Large intestine (tissue), 3 donors: ENCODE measurements at regions not wholly inside any gene's neighbourhood (a gene's known extent, or its start where the extent isn't known, plus 50 kb on each side); places are given as distances from the start of the nearest gene placed in this dataset.

ENCODE experiments used
- DNase-seq, 2 donors: peaks; one replicate each; pipeline versions ENCODE4 v3.0.0 to v3.0.0-alpha.2; 2013
- H3K27ac ChIP-seq: one replicate; pipeline ENCODE4 v1.5.1; 2013; ENCODE audit warnings: low read length
- H3K27me3 ChIP-seq: 2 replicates; pipeline ENCODE4 v1.6.1; 2013; ENCODE audit warnings: low read length; ENCODE audit not compliant: control insufficient read depth, insufficient read depth
- H3K36me3 ChIP-seq: 2 replicates; pipeline ENCODE4 v1.6.1; 2013; ENCODE audit warnings: low read length; ENCODE audit not compliant: control insufficient read depth, insufficient read depth
- H3K4me1 ChIP-seq: one replicate; pipeline ENCODE4 v1.6.1; 2013; ENCODE audit warnings: low read length; ENCODE audit not compliant: control insufficient read depth, insufficient read depth
- H3K4me3 ChIP-seq: one replicate; pipeline ENCODE4 v1.5.1; 2013; ENCODE audit warnings: low read length
- H3K9me3 ChIP-seq: one replicate; pipeline ENCODE4 v1.6.1; 2013; ENCODE audit warnings: mild to moderate bottlenecking, low read depth, low read length, moderate library complexity; ENCODE audit not compliant: control insufficient read depth
- WGBS: methylation state at CpG from one replicate; pipeline ENCODE4 v1.1.5; 2013; ENCODE audit warnings: low lambda C conversion rate; ENCODE audit not compliant: insufficient coverage; 5-methylcytosine and 5-hydroxymethylcytosine counted together

- WGBS: no CpG with 5 or more reads among the region's 5 CpGs
Measured at GRCh38 chr1:36628804-36629203, 146.1 kb upstream of the CSF3R start.

DNA sequence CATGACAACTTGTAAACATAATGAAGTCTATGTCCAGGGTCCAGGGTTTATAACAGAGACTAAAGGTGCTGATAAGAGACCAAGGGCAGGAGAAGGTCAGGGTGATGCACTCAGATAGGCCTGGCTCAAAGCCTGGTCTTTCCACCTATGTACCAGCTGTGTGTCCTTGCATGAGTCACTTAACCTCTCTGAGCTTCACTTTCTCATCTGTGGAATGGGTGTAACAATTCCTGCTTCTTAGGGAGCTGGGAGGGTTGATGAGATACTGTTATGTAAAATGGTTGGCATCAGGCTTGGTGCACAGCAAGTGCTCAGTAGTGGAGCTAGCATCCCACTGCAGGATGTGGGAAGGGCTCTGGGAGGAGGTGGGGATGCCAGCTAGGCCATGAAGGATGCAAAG is 143.7 kb upstream of the CSF3R start:
- no peak for DNase-seq
- Histone ChIP-seq H3K27ac (no peak overlapping the region), H3K4me3 (no peak overlapping the region)

More at GRCh38 chr1:36628804-36629203, 146.1 kb upstream of the CSF3R start:
- H3K4me1 ChIP-seq: no peaks in the 10 kb centered on the region
- peaks cover 15% of the 10 kb centered on the region for H3K27me3 ChIP-seq
- DNase-seq: no peak
- no peaks in the 10 kb centered on the region for H3K36me3 ChIP-seq
- no peaks in the 10 kb centered on the region for H3K9me3 ChIP-seq
- H3K27ac ChIP-seq: no peak overlapping the region
- H3K4me3 ChIP-seq: no peak overlapping the region

DNA sequence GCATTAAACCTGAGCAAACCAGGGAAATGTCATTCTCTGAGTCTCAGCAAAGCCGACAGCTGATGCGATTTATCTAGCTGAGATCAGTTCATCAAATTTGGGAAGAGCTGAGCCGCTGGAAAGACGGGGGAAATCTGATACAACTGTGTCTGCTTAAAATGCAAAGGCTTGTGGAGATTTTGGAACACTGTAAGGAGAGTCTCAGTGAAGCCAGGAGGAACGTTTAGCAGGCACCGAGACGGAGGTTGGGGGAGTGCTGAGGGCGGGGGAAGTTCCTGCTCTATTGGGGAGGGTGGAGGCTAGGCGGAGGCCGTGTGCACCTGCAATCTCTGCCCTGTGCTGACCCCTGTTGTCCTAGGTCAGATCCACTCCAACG is 143.2 kb upstream of the CSF3R start:
- no peak overlapping the region for H3K27ac ChIP-seq
- H3K27me3 ChIP-seq: peaks cover 15% of the 10 kb centered on the region
- no peaks in the 10 kb centered on the region for H3K36me3 ChIP-seq
- no peaks in the 10 kb centered on the region for H3K4me1 ChIP-seq
- no peaks in the 10 kb centered on the region for H3K9me3 ChIP-seq
- DNase-seq: no peak
- H3K4me3 ChIP-seq: no peak overlapping the region
- 0% methylated on average over 1 of the region's 11 CpGs for WGBS

More for the DNA sequence above, 143.7 kb upstream of the CSF3R start:
- Histone ChIP-seq H3K36me3 (no peaks in the 10 kb centered on the region), H3K27me3 (peaks cover 15% of the 10 kb centered on the region), H3K4me1 (no peaks in the 10 kb centered on the region), H3K9me3 (no peaks in the 10 kb centered on the region)

DNA sequence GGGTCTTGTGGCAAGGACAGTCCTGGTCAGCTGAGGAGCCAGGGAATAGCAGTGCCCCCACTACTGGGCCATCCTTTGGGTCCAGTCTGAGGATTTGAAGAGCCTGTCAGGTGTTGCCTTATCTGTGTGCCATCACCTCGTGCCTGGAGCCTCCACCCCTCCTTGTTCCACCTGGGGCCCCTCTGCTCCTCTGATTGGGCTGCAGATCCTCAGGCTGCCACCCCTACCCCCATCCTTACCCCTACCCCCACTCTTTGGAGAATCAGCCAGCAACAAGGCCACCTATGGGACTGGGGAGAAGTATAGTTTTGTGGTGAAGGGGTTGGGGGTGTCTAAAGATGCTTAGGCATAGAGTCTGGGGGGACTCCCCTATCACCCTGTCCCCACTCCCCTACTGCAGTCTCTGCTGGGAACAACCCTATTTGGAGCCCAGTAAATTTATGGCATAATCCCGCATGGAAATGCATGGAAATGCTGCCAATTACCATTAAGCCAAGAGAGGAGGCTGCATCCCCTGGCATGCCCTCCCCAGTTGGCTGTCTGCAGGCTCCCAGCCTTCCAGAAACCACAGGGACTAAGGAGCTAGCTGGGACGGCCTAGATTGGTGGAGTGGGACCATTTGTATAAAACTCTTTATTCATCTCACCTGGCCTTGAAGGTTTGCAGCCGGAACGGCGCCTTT is 142.7 kb upstream of the CSF3R start:
- Histone ChIP-seq H3K27me3 (peaks cover 15% of the 10 kb centered on the region), H3K4me1 (no peaks in the 10 kb centered on the region), H3K27ac (no peak overlapping the region), H3K4me3 (no peak overlapping the region), H3K36me3 (no peaks in the 10 kb centered on the region), H3K9me3 (no peaks in the 10 kb centered on the region)
- WGBS: no CpG with 5 or more reads among the region's 6 CpGs
- no peak for DNase-seq

DNA sequence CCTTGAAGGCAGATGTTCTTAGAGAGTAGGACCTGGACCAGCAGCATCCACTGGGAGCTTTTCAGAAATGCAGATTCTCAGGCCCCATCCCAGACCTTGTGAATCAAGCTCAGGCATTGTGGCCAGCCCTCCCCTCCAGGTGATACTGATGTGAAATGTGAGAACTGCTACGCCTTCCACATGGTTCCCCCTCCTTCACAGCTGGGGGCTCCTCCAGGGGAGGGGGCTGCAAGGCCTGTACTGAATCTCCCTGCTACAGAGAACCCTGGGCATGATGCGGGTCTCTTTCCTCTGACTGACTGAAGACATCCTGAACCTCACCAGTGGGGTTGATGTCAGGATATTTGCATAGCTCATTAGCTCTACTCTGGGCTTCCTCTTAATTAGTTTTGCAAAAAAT is 141.8 kb upstream of the CSF3R start:
- Histone ChIP-seq H3K27ac (no peak overlapping the region), H3K9me3 (no peaks in the 10 kb centered on the region), H3K4me1 (no peaks in the 10 kb centered on the region), H3K4me3 (no peak overlapping the region), H3K36me3 (no peaks in the 10 kb centered on the region), H3K27me3 (peaks cover 15% of the 10 kb centered on the region)
- no peak for DNase-seq
- WGBS: no CpG with 5 or more reads among the region's 2 CpGs

DNA sequence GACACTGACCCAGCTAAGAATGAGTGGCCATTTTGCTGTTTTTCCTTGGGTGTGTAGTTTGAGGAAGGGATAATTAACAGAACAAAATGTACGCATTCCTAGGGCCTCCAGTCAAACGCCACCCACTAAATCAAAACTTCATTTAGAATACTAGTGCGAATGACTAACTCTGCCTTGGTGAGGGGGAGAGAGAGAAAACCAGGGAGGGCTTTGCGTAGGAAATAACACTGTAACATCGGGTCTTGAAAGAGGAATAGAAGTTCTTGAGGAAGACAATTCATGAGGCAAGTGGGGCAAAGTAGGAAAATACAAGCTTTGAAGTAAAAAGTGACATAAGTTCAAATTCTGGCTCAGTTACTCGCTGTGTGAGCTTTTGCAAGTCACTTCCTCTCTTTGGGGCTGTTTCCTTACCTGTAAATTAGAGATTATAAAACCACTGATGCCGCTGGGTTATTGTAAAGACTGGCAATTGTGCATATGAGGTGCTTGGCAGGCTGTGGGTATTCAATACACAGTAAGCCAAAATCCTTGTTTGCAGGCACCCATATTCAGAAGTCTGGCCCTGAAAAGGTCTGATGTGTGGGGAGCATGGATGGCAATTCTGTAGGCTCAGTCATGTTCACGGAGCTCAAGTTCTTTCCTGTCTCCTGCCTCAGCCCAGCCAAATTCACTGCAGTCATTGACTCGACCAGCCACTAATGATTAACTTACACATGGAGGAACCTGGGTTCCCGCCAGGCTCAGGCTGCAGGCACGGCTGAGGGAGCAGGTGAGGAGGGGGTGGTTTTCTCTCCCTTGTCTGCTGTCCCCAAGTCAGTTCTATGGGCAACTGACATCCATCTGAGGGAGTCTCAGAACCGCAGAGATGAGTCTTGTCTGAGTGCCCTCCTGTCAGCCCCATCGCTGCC is 140.3 kb upstream of the CSF3R start:
- DNase-seq: no peak
- no peaks in the 10 kb centered on the region for H3K4me1 ChIP-seq
- 73% methylated on average over 5 of the region's 13 CpGs for WGBS
- peaks cover 15% of the 10 kb centered on the region for H3K27me3 ChIP-seq
- no peaks in the 10 kb centered on the region for H3K36me3 ChIP-seq
- no peak overlapping the region for H3K4me3 ChIP-seq
- H3K27ac ChIP-seq: no peak overlapping the region
- H3K9me3 ChIP-seq: no peaks in the 10 kb centered on the region

- Histone ChIP-seq H3K27ac (no peak overlapping the region), H3K27me3 (peaks cover 15% of the 10 kb centered on the region), H3K4me1 (no peaks in the 10 kb centered on the region), H3K36me3 (no peaks in the 10 kb centered on the region), H3K9me3 (no peaks in the 10 kb centered on the region), H3K4me3 (no peak overlapping the region)
- WGBS: no CpG with 5 or more reads among the region's 2 CpGs
- DNase-seq: no peak
Measured at GRCh38 chr1:36621531-36621930, 138.8 kb upstream of the CSF3R start.

GRCh38 chr1:36620142-36620541 is 137.4 kb upstream of the CSF3R start:
- Histone ChIP-seq H3K36me3 (no peaks in the 10 kb centered on the region), H3K4me3 (no peak overlapping the region), H3K4me1 (no peaks in the 10 kb centered on the region), H3K27me3 (peaks cover 7% of the 10 kb centered on the region), H3K27ac (no peak overlapping the region), H3K9me3 (no peaks in the 10 kb centered on the region)
- DNase-seq: no peak
- 80% methylated on average over 2 of the region's 5 CpGs for WGBS

- WGBS: 40% methylated on average over 1 of the region's 6 CpGs
- Histone ChIP-seq H3K9me3 (no peaks in the 10 kb centered on the region), H3K36me3 (no peaks in the 10 kb centered on the region), H3K4me3 (no peak overlapping the region), H3K27me3 (no peaks in the 10 kb centered on the region), H3K27ac (no peak overlapping the region), H3K4me1 (no peaks in the 10 kb centered on the region)
- DNase-seq: no peak
Measured at GRCh38 chr1:36614991-36615390, 132.3 kb upstream of the CSF3R start.

DNA sequence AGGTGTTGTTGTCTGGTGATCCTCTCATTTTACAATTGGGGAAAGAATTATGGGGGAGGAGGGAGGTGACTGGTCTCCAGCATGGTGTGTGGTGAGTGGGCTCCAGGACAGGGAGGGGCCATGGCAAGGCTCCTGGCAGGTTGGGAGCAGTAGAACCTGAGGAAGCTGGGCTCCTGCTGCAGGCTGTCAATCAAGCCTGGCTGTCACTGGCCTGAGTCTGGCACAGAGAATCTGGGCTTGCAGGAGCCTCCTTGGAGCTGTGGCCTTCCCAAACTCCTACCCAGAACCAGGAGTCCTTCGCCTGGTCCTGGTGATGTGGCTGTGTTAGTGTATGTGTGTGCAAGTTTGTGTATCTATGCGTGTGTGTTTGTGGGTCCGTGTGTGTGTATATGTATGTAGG is 131.9 kb upstream of the CSF3R start:
- no peaks in the 10 kb centered on the region for H3K36me3 ChIP-seq
- no CpG with 5 or more reads among the region's 3 CpGs for whole genome bisulfite sequencing
- no peak for DNase-seq
- H3K4me1 ChIP-seq: no peaks in the 10 kb centered on the region
- H3K27ac ChIP-seq: no peak overlapping the region
- no peak overlapping the region for H3K4me3 ChIP-seq
- no peaks in the 10 kb centered on the region for H3K9me3 ChIP-seq
- no peaks in the 10 kb centered on the region for H3K27me3 ChIP-seq
